ENCODE measurements at regions not wholly inside any gene's neighbourhood (a gene's known extent, or its start where the extent isn't known, plus 50 kb on each side); places are given as distances from the start of the nearest gene placed in this dataset.

GRCh38 chr19:34104096-34104495 is 68.2 kb upstream of the LSM14A start:
- H3K36me3 ChIP-seq, result no peaks in the 10 kb centered on the region
- no peak for DNase-seq
- H3K9me3 ChIP-seq, result no peaks in the 10 kb centered on the region
- no peaks in the 10 kb centered on the region for H3K27me3 ChIP-seq
- H3K4me3 ChIP-seq, result no peak overlapping the region

DNA sequence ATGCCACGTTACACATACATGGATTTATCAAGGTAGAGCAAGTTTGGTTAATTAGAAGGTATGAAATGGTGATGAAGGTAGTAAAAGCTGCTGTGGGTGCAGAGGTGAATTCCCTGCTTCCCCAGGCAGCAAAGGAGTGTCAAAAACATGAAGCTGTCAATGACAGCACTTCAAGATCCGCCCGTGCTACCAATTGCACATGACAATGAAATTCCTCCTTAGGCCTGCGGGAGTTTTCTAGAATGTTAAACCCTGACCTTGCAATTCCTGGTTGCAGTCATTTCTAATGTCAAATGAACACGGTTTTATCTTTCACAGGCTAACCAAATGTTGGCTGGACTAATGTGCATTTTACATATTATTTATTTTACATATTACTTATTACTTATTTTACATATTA is 67.7 kb upstream of the LSM14A start:
- no peak overlapping the region for H3K4me3 ChIP-seq
- no peaks in the 10 kb centered on the region for H3K9me3 ChIP-seq
- no peaks in the 10 kb centered on the region for H3K27me3 ChIP-seq
- H3K36me3 ChIP-seq, result no peaks in the 10 kb centered on the region
- no peak for DNase-seq

- Histone ChIP-seq H3K4me3 (no peak overlapping the region), H3K27me3 (no peaks in the 10 kb centered on the region), H3K36me3 (no peaks in the 10 kb centered on the region), H3K9me3 (no peaks in the 10 kb centered on the region)
- no peak for DNase-seq
Observed at GRCh38 chr19:34109596-34109995, 62.7 kb upstream of the LSM14A start.

DNA sequence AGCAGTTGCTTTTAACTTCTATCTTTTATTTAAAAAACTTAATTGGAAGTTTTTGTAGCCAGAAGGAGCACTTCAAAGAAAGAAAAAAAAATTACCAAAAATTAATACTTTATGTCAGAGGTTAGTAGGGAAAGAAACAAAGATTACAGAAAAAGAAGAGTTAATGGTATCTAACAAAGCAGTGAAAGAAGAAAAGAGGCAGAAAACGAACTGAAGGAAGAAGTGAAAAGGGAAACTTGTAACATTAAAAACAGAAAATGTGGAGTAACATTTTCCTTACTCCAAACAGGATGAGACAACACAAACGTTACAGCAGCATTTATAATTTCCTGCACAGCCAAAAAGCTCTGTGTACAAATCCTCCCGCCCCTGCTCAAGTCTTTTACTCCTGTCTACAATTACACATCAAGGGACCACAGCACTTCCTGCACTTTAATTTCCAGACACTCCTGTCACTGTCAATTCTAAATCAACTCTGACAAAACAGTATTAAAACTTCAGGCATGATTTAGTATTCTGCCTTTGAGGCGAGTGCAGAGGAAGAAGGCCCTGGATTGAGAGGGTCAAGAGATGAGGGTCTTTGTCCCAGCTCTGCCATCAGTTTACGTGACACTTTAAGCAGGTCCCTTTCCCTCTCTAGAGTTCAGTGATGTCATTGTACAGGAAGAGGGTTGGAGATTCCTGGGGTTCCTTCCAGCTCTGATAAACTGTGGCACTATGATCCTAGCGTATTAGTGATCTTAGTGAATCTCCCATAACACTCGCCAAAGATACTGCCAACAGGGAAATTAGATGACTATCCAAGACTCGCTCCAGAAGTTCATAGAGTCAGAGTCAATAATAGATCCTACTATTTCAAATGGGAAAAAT is 53.2 kb upstream of the LSM14A start:
- Histone ChIP-seq H3K9me3 (no peaks in the 10 kb centered on the region), H3K4me3 (no peak overlapping the region), H3K27me3 (no peaks in the 10 kb centered on the region; the same call in 1 of the 2 replicates), H3K36me3 (no peaks in the 10 kb centered on the region)
- no peak for DNase-seq

DNA sequence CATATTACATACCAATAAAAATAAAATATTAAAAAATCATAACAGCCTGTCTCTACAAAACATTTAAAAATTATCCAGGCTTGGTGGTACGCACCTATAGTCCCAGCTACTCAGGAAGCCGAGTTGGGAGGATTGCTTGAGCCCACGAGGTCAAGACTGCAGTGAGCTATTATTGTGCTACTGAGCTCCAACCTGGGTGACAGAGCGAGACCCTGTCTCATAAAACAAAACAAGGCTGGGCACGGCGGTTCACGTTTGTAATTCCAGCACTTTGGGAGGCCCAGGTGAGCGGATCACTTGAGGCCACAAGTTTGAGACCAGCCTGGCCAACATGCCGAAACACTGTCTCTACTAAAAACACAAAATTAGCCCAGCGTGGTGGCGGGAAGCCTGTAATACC is 52.2 kb upstream of the LSM14A start:
- Histone ChIP-seq H3K36me3 (no peaks in the 10 kb centered on the region), H3K27me3 (no peaks in the 10 kb centered on the region; the same call in 1 of the 2 replicates), H3K9me3 (no peaks in the 10 kb centered on the region), H3K4me3 (no peak overlapping the region)
- no peak for DNase-seq

DNA sequence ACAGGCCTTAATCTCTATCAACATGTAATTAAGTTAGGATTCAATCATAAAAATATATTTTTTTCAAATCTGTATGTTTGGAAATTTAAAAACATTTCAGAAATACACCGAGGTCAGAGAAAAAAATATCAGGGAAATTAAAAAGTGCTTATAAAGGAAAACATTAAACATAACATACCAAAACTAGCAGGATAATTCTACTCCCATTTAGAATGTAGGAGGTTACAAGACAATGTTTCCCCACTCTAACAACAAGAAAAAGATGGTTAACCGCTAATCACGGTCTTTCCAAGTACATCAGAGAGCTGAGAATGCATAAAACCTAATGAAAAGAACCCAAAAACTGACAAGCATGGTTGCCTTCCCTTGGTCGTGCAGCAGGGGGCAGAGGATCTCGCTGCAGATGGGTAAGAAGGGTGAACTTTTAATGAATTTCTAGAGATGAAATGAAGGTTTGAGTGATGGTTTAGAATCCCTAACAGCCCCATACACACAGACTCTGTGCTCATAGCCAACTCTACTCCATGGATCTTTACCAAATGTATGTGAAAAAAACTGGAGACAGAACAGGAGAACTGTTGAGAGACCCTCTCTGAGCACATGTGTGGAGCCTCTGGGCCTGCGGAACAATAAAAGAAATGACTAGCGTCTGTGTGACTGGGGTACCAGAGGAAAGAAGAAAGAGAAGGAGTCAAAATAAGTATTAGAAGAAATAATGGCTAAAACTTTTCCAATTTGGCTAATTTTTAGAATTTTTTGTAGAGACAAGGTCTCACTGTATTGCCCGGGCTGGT is 51.3 kb upstream of the LSM14A start:
- DNase-seq, result peak; percentile 38
- Histone ChIP-seq H3K9me3 (no peaks in the 10 kb centered on the region), H3K27me3 (no peaks in the 10 kb centered on the region; the same call in 1 of the 2 replicates), H3K36me3 (no peaks in the 10 kb centered on the region), H3K4me3 (no peak overlapping the region)

All from MG63 (cell line).